GM18511 (cell line): ENCODE measurements at regions not wholly inside any gene's neighbourhood (a gene's known extent, or its start where the extent isn't known, plus 50 kb on each side); places are given as distances from the start of the nearest gene placed in this dataset.

ENCODE experiments used
- ATAC-seq: cut with Tn5 transposase; IDR thresholded peaks from one replicate; pipeline ENCODE4 v1.9.1; 2021; ENCODE audit warnings: mild to moderate bottlenecking, moderate library complexity; ENCODE audit not compliant: unreplicated experiment

- ATAC-seq, result no peak
Observed at GRCh38 chr18:77439888-77440287, 190.2 kb downstream of the GALR1 start.

DNA sequence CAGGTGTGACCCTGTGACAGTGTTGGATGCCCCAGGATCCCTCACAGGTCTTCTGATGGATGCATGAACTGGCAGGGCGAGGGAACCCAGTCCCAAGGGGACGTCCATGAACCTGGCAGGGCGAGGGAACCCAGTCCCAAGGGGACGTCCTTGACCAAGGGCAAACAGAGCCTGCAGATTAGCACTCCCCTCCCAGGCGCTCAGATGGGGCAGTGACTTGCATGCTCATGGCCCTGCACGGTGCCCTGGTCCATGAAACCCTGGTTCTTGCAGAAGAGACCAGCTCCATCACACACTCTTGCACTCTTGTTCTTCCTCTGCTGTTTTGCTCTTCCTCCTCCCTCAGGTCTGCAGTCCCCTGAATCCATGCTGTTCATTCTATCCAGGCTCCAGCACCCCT, 192.7 kb downstream of the GALR1 start:
- ATAC-seq, result no peak

- ATAC-seq, result no peak
Observed at GRCh38 chr18:77444385-77444784, 194.7 kb downstream of the GALR1 start.

DNA sequence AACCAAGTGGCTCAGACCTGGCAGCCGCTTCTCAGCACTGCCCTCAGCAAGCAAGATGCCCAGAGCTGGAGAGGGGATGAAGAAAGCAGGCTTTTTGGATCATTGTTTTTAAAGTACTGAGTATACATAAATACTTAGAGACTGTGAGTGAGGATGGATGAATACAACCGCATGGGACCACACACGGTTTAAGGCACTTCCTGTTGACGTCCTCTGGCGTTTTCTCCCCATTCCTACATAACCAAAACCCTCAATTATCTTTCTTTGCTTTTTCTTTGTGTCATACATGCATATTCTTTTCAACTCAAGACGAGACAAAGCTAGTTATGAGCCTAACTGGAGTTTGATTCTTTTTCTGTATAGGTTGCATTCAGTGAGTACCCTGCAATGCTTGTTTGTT, 198.4 kb downstream of the GALR1 start:
- no peak for ATAC-seq

GRCh38 chr18:77455004-77455403, 205.4 kb downstream of the GALR1 start:
- ATAC-seq, result no peak

DNA sequence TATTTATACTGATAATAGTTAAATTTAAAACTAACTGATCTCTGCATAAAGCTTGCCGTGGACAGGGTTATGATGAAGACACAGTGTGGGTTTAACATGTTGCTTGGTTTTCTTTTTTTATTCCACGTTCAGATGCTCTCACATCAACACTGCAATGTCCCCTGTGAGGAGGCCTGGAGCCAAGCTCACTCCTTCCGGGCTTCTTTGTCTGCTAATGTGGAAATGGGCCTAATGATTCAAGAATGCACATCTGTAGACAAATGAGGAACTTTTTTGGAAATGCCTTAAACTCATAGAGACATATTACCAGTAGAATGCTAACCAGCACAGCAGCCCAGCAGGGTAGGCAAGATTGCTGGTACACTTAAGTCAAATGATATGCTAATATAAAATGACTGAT, 208.0 kb downstream of the GALR1 start:
- ATAC-seq, result no peak

DNA sequence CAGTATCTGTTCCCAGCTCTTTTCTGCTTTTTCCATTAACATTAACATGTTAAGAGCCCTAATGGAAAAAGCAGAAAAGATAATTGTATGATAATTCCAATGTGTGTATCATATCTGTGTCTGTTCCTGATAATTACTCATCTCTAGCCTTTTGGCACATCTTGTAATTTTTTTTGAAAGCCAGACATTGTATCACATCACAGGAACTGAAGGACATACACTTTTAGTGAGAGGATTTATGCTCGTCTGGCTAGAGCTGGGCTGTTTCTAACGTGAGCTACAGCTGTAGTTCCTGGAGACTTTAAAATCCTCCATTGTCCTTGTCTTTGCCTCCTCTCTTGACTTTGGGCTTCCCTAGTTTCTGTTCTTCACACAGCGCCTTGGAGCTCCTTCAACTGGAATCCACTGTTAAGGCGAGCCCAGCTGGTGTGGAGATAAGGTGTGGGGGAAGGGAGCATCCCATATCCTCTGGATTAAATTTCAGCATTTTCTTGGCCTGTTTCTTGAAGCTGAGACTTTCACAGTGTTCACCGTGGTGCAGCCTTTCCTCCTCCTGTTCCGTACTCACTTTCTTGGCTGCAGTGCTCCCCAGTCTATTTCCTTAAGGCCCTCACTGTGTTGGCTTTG, 211.5 kb downstream of the GALR1 start:
- ATAC-seq, result no peak

- ATAC-seq, result no peak
Observed at GRCh38 chr18:77464917-77465316, 215.3 kb downstream of the GALR1 start.

- ATAC-seq, result no peak
Observed at GRCh38 chr18:77466890-77467289, 217.2 kb downstream of the GALR1 start.

DNA sequence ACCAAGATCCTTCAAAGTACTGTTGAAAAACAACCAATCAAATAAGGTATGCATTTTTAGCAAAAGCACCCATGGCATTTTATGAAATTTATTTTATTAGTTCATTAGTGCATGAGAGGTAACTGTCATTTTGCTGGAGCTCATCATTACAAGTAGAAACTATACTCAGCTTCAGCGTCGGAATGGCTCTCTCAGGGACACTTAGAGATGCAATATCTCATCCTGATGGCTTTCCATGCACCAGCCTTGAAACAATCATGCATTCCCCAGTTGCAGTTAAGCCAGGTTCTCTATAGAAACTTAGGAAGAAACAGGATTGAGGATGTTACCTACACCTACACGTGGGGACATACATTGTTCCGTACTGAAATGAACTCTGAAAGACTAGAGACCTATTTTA, 219.5 kb downstream of the GALR1 start:
- no peak for ATAC-seq

DNA sequence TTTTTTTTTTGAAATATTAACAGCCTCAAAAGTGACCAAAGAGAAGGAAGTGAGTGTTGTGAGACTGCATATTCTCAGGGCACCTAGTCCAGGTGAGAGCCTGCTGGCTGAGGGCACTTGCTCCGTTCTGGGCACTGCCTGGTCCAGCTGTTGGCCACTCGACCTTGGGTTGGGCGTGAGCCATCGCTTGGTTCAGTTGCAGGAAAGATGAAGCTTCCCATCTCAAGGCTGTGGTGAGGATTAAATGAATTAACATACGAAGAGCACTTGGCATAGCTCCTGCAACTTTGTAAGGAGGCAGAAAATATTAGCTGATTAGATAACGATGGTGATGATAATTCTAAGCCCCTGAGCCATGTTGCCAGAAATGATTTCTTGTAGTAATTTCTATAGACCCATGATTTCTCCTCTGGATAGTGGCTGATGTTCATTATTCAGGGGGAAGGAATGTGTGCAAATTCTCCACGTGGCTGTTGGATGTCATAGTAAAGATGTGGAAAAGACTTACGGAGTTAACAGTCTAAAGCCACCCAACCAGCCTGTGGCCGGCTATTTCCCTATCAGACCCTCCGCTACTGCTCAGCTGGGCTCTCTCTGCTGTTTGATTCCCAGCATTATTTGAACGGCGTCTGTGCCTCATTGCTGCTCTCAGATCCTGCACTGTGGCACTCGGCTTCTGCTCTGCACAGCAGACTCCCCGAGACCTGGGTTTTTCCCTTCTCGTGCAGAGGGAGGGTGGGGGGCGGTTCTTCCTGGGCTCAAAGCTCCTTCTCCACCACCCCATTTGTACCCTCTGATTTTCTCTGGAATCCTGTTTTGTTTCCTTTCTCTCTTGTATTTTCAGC, 221.1 kb downstream of the GALR1 start:
- ATAC-seq, result no peak

GRCh38 chr18:77472509-77472908, 222.9 kb downstream of the GALR1 start:
- ATAC-seq, result no peak

GRCh38 chr18:77478646-77479442, 229.2 kb downstream of the GALR1 start:
- ATAC-seq, result no peak

GRCh38 chr18:77481541-77481940, 231.9 kb downstream of the GALR1 start:
- ATAC-seq, result no peak

DNA sequence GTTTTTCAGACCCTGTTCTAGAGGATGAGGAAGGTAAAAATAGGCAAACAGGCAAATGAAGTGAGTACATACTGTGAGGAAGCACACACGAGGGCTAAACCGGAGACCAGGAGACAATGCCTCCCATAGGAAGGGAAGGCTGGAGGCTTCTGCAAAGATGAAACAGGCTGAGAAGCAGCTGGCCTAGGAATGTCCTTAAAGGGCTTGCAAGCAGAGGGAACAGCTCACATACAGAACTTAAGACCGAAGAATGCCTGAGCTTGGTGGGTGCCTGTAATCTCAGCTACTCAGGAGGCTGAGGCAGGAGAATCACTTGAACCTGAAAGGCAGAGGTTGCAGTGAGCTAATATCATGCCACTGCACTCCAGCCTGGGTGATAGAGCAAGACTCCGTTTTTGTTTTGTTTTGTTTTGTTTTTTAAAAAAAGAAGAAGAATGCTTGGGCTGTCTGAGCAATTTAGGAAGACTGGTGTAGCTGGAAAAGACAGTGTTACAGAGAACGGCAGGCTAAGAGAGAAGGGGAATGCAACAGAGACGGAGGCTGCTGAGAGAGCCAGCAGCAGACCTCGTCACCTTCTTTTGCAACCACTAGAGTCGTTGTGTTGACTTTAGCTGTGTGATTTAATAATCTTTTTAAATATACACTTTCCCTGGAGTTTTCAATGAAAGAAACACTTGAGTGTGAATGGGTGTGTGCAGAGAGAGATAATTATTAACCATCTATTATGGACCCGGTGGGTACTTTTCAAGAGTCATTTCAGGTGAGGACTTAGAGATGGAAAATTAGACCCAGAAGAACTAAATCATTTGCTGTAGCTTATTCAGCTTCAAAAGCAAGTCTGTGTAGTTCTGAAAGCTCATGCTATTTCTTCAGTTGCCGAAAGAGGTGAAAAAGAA, 232.8 kb downstream of the GALR1 start:
- no peak for ATAC-seq

DNA sequence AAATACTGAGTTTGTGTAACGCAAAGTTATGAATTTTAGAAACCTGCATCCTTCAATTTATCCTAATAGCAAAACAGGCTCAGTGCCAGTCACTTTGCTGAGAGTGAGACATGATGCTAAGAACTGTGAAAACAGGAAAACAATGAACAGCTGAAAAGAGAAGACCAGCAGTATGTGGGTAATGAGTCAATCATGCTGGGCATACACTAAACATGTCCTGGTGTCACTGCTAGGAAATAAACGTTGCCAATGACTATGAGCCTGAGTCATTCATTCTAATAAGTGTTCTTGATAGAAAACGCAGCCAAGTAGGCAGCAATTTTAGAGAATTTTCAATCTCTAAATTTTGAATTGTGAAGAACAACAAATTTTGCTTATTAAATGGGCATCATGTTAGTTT, 237.3 kb downstream of the GALR1 start:
- ATAC-seq, result no peak

DNA sequence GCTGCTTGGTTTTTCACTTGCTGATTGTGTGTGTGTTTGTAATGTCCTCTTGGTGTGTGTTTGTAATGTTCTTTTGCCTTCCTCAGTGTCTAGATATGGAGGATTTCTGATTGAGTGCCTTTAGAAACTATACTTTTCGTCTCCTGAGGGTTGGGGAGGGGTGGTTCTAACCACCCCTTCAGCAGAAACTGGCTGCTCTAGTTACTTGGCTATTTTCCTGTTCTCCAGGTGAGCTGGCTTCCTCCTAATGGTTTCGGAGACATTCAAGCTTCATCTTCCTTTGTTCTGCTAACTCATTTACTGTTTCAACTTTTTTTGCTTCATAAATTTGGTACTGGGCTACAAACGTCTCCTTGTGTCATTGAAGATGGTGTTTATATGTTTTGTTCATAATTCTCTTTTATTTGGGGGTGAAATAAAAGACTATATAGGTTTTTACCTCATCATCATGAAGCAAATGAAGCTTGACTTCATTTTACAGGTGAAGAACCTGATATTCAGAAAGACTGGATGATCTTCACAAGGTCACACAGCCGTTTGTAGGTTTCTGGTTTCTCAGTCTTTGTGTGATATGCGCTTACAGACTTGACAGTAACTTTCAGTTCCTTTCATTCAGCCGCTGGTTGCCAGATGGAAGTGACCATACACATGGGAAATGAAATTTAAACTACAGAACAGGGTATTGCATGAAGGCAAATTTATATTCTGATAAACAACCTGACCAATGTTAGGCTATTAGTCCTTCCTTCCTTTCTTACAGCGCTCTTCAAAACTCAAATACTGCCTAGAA, 238.5 kb downstream of the GALR1 start:
- ATAC-seq, result peak; percentile 78

- ATAC-seq, result no peak
Observed at GRCh38 chr18:77495079-77495478, 245.4 kb downstream of the GALR1 start.

- ATAC-seq, result no peak
Observed at GRCh38 chr18:77495982-77496690, 246.5 kb downstream of the GALR1 start.
